HG03342 (cell line): ENCODE measurements at regions not wholly inside any gene's neighbourhood (a gene's known extent, or its start where the extent isn't known, plus 50 kb on each side); places are given as distances from the start of the nearest gene placed in this dataset.

Experiments
- ATAC-seq: cut with Tn5 transposase; IDR thresholded peaks from one replicate; pipeline ENCODE4 v1.9.1; 2021; ENCODE audit warnings: mild to moderate bottlenecking, moderate library complexity; ENCODE audit not compliant: unreplicated experiment

DNA sequence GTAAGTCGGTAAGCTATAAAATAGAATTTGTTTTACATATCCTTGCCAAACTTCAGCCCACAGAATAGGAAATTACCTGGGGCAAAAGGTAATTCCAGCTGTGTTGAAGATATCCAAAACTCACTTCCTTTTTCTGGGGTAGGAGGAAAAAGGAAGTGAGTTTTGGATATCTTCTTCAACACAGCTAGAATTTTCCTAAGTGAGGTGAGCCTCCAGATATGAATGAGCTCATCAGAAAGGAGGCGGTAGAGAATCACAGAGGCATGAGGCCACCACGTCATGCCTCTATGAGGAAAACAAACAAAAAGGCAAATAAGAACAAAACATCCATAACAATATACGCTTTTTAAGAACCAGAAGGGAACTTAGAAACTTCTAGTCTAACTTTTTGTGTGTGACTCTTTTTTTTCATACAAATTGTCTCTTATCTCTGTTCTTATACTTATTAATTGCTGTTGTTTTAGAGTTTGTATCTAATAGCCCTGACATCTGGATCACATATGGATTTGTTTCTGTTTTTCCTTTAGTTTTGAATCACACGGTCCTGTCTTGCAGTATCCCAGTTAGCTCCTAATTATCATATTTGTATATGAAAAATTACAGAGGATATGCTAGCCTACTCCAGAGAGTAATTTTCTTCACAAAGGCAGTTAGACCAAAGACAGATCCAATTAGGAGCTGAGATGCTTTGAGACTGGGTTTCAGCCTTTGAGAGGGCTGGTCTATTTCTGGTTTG, 104.5 kb downstream of the RBM43 start:
- ATAC-seq, result no peak

DNA sequence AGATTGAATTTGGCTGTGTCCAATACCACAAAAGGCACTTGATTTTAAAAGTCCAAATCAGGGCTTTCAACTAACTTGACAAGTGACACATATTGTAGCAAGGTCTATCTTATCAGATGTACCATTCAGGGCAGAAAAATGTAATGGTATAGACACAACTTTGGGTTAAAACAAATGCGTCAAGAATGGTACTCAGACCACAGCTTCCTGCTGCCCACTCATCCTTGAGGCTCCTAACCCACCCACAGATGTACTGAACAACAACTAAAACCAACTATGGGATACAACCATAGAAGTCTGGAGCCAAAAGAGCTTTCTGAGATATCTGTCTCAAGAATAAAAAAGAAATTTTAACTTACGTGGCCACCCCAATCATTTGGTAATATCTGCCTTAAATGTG, 105.2 kb downstream of the RBM43 start:
- no peak for ATAC-seq

DNA sequence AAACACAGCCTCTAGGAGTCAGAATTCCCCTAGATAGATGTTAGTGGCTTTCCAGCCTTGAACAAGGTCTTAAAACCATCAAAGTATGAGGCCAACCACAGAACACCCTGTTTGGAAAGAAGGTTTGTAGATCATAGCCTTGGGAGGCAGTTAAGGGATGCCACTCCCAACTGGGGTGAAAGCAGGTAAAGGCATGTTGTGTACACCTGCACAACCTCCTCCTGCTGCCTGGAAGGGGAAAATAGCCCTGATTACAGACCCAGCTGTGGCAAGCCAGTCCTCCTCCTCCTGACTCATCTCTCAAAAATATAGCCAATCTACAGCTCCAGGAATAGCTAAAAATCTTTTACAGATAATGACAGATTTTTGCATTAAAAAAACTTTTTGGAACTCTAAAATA, 108.1 kb downstream of the RBM43 start:
- no peak for ATAC-seq

DNA sequence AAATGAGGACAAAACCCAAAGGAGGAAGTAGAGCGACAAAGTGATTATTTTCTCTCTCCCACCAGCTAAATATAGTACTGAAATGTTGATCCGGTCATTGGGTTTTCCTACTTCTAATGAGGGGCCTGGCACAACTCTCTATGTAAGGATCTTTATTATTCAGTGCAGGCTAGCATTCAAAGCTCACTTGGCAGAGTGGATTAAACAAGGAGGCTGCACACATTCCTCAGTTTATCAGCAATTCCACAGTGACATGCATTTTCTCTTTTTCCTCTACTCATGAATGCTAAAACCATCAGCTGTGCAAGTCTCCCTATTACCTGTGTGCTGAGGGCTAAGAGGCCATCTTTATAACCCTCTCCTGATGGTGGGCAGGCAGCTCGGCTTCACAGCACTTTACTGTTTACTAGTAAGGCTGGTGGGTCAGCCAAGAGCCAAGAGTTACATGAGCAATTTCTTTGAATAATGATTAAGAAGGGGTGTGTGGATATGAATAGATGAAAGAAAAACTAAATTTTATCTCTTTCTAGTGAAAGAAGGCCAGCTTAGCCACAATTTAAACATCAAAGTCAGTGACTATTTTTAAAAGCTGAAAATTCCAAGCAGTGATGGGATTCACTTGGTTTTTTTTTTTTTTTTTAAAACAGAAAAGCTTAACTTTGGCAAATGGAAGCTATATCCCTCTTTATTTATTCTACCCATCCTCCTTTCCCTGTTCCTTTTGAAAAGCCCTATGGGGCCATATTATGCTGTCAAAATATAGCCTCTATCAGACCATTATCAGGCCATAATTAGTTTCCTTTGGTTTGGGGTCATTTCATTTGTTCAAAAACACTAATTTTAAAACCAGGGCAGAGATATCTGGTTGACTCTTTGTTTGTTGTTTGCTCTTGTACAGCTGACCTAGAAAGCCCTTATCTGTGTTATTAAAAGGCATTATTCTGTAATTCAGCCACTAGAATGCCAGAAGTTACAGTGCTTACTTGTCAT, 111.0 kb downstream of the RBM43 start:
- ATAC-seq, result no peak

DNA sequence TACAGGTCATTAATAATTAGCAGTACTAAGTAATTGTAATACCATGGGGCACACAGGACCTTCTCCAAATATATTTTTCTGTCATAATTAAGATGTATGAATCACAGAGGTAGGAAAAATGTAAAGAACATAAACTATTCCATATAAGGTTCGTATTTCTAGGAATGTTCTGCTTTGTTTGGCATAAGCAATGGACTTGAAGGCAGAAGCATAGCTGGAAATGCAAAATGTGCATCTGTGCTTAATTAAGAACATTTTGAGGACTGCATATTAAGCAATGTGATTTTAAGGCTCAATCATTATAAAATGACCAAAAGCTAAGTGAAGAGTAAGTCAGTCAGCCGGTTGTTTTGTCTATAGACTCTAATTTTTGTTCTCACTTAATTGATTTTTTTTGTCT, 123.2 kb downstream of the RBM43 start:
- no peak for ATAC-seq

DNA sequence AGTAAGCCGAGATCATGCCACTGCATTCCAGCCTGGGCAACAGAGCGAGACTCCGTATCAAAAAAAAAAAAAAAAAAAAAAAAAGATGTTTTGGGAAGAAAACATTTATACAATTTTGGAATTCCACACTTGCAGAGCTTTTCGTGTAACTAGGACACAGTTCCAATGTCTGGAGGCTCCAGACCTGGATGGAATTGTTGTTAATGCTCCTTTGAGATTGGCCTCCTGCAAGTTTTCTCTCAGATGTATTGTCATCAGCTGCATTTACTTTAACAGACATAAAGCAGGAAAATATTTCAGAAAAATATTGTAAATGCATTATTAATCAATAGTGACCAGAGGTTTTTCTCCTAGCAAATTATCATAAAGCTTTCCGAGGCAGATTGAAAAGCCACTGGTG, 124.1 kb downstream of the RBM43 start:
- ATAC-seq, result no peak

DNA sequence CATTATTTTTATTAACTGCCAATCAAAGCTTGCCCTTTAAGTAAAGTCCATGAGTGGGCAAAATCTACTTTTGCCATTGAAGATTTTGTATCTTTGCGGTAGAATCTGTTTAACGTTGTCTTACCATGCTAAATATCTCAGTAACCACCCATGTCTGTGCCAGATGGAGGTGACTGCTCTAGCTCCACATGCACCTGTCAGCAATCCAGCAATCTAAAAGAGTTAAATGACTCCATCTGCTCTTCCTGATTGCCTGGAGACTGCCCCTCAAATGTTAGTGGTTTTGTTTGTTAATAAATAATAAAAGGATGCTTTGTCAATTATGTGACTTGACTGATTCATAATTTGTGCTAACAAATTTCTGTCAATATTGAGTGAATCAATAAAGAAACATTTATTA, 141.7 kb downstream of the RBM43 start:
- ATAC-seq, result no peak

DNA sequence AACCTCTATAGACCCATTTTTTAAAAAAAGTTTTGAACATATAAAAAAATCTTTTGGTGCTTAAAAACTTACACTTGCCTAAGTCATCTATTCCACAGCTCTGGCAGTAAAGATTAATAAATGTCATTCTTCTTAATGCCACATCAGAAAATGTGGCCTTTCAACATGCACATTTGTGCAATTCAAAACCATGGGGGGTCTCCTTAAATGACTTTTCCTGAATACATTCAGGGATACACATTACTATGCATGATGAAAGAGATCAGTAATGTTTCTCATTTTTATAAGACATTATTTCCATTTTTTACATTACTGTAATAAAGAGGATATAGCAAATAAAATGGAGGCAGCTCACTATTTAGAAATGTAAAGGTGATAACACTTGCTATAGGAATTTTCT, 142.3 kb downstream of the RBM43 start:
- ATAC-seq, result no peak

DNA sequence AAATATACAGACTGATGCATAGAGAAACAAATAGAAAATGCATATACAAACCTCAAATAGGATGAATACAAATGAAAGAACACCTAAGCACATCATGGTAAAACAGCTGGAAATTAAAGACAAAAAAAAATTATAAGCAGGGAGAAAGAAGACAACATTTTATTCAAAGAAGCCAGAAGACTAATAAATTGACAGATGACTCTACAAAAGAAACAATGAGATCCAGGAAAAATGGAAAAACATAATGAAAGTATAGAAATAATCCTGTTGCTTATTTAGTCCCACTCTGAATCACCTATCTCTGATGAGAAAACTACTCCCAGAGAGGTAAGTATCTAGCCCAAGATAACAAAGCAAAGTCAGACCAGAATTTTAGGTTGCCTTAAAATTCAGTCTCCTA, 143.4 kb downstream of the RBM43 start:
- no peak for ATAC-seq

DNA sequence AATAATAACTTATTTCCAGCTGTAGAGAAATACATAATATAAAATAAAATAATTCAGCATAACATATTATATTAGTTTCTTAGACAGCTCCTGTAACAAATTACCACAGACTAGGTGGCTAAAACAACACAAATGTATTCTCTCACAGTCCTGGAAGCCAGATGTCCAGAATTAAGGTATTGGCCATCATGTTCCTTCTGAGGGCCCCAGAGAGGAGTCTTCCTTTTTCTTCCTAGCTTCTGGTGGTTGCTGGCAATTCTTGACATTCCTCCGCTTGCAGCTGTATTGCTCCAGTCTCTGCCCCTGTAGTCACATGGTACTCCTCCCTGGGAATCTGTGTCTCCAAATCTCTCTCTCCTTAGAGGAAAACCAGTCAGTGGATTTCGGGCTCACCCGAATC, 146.8 kb downstream of the RBM43 start:
- ATAC-seq, result no peak

DNA sequence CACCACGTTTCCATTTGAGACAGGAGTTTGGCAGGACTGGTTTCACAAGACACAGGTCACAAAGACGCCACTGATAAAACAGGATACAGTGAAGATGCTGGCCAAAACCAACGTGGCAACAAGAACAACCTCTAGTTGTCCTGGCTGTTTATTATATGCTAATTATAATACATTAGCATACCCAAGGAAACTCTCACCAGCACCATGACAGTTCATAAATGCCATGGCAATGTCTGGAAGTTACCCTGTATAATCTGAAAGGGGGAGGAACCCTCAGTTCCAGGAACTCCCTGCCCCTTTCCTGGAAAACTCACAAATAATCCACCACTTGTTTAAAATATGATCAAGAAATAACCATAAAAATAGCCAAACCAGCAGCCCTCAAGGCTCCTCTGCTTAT, 148.3 kb downstream of the RBM43 start:
- no peak for ATAC-seq

DNA sequence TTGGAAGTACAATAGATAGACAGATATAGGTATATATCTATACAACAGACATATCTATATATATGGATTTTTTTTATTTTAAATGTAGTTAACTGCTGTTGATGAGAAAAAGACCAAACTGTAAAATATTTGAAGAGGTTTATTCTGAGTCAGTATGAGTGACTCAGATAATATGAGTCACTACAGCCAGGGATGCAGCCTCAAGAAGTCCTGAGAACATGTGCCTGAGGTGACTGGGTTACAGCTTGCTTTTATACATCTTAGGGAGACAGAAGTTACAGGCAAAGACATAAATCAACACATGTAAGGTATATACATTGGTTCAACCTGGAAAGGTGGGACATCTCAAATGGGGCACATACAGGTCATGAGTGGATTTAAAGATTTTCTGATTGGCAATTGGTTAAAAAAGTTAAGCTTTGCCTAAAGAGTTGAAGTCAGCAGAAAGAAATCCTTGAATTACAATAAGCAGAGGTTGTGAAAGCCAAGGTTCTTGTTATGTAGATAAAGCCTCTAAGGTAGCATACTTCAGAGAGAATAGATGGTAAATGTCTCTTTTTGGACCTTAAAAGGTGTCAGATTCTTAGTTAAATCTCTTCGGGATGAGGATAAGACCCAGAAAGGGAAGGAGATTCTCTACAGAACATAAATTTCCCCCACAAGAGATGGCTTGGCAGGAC, 149.9 kb downstream of the RBM43 start:
- no peak for ATAC-seq

DNA sequence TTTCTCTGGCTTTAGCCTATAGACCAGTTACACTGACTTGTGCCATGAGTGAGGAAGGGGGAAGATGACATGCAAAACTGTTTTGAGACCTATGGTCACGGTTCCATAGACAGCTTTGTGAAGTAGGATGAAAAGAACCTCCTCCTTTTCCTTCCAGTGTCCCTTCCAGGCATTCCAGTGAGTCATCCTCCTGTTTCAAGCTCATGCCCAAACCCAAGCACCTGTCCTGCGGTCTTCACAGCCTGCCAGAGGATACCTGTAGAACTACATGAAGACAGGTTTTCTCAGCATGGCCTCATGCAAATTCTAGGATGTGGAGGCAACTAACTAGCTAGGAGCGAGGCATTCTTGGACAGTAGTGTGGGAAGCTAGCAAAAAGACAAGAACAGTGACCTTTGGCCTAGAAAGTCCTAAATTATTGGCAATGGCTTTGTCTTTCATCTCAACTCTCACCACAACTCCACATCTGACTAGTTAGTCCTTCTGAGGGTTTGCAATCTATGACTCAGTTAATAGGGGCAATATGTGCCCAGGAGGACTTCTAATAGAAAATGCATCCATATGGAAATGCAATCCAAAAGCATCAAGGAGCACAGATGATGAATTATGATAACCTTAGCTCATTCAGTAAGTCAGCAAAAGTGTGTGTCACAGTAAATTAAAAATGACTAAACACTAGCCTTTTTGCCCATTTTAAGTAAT, 154.7 kb downstream of the RBM43 start:
- no peak for ATAC-seq

DNA sequence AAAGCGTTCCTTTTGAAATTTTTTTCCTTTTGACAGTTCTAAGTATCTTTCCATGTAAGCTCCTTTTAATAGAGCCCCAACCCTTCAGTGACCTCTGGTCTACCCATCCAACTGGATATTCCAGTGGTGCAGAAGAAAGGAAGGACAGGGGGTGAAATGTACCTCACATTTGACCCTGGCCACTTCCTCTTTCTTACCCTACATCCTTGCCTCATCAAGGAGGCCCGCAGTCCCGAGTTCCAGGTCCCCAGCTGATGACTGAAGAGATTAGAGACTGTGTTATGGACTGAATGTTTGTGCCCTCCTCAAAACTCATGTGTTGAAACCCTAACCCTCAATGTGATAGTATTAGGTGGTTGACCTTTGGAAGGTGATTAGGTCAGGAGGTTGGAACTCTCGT, 158.1 kb downstream of the RBM43 start:
- no peak for ATAC-seq

DNA sequence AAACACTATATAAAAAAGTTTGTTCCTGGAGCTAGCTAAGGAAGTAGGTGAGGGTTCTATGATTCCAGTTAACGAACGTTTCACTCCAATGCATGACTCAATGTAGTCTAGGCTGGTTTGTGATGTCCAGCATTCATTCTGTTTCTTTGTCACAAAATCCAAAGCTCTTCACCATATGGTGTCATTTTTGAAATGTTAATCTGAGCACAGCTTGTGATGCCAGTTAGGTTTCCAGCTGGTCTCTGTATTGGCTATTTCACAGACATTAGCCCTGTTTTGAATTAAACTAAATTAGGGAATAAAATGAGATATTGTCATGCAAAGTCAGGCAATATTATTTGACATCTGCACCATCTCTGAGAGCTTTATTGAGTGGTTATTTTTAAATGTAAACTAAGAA, 159.4 kb downstream of the RBM43 start:
- no peak for ATAC-seq

DNA sequence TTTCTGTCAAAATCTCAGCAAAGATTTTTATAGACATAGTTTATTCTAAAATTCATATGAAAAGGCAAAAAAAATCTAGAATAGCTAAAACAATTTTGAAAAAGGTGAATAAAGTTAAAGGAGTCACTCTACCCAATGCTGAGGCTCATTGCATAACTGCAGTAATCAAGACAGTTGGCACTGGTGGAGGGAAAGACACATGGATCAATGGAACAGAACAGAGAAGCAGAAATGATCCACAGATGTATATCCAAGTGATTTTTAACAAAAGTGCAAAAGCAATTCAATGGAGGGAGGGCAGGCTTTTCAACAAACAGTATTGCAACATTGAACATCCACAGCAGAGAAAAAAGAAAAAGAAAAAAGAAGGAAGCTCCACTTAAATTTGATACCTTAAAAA, 162.8 kb downstream of the RBM43 start:
- ATAC-seq, result no peak

DNA sequence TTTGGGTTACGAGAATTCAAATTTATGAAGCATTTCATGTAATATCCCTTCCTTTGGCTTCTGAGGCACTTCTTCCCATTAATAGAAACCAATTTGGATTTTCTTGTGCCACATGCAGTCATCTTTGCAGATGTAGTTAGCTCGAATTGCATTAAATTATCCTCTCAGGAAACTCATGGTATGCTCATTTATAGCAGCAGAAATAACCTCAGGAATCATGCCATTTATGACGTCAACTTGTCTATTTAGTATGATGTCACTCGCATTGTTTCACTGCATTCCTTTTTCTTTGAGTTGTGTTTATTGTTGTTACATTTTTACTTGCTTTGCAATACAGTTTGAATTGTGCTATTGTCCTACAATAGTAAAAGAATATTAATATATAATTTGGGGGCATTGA, 163.8 kb downstream of the RBM43 start:
- ATAC-seq, result no peak

DNA sequence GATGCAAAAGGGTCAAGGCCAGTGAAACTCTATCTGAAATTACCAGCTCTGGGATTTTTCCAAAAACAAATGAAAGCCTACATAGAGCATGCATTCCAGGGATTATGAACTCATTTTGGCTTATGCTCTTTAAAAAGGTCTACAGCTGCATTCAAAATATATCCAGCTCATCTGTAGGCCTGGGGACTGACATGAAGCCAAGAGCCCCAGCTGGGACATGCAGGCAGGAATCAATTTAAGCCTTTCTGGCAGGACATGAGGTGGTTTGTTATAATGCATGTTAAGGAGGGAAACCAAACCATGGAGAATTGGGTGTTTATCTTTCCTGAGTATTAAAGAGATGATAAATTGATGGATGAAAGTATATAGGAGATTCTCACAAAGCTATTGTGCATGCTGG, 164.5 kb downstream of the RBM43 start:
- ATAC-seq, result no peak

DNA sequence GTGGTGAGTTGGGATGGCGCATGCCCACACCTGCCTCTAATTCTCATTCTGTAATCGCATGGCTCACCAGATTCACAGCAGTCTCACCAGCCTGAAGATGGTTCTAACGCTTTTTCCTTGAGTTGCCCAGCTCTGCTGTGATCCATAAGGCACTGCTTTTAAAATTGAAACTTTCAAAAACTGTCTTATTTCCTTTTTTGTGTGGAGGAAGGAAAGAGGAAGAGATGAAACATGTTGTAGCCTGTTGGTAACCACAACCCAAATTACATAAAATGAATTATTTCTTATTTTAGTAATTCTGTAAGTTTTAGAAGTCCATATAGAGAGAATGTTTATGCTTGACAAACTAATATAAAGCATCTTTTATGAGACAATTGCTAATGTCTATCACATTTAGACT, 165.4 kb downstream of the RBM43 start:
- ATAC-seq, result no peak

DNA sequence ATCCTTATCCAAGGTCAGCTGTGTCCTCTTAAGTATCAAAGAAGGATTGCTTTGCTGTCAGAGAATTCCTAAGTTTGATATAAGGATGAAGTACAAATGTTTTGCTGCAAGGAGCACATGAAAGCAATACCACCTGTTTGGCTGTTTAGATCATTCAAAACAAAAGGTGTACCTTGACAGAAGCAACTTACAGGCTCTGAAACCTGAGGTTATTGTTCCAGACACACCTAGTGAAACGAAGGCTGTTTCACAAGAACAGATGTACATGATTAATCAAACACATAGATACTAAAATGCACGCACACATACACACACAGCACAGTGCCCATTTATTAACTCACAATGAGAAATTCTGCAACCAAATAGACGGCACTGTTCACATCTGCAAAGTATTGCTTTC, 166.2 kb downstream of the RBM43 start:
- no peak for ATAC-seq

DNA sequence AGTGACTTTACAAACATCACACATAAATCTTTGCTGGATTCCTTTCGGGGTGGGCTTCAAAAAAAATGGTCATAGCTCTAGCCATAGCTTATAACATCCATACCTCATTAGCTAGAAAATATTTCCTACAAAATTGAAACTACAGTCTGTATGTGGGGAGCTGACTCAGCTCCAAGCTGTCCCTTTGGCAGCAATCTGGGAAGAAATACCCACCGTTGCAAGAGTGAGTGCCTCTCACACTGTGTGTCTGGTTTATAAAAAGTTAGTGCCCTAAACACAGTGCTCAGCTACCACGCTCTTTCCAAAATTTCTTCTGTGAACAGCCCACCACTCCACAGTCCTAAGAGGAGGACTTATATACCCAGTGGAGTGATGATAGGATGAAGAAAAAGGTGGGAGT, 170.1 kb downstream of the RBM43 start:
- ATAC-seq, result no peak
